Neural progenitor cell (in vitro differentiated cells): ENCODE measurements at regions not wholly inside any gene's neighbourhood (a gene's known extent, or its start where the extent isn't known, plus 50 kb on each side); places are given as distances from the start of the nearest gene placed in this dataset.

Experiments
- DNase-seq: peaks from one replicate; pipeline ENCODE4 v3.0.0-alpha.2; 2016; ENCODE audit warnings: low spot score
- H2AFZ ChIP-seq: fragments of 200-600 bp; sonication (generic); replicated peaks from 2 replicates; pipeline ENCODE4 v1.6.1; 2016; ENCODE audit warnings: antibody characterized with exemption
- H3F3A ChIP-seq: fragments of 200-600 bp; sonication (generic); 2 replicates; pipeline ENCODE4 v1.6.1; 2016; ENCODE audit warnings: antibody characterized with exemption, low read depth
- H3K27ac ChIP-seq: fragments of 200-600 bp; sonication (generic); 2 replicates; pipeline ENCODE4 v1.5.1; 2016; ENCODE audit warnings: mild to moderate bottlenecking
- H3K27me3 ChIP-seq: fragments of 200-600 bp; sonication (generic); 2 replicates; pipeline ENCODE4 v1.6.1; 2016; ENCODE audit warnings: mild to moderate bottlenecking, moderate library complexity
- H3K36me3 ChIP-seq: fragments of 200-600 bp; sonication (generic); 2 replicates; pipeline ENCODE4 v1.5.1; 2016
- H3K4me1 ChIP-seq: fragments of 200-600 bp; sonication (generic); 2 replicates; pipeline ENCODE4 v1.6.1; 2016; ENCODE audit warnings: mixed run types
- H3K4me2 ChIP-seq: fragments of 200-600 bp; sonication (generic); 2 replicates; pipeline ENCODE4 v1.6.1; 2016
- H3K4me3 ChIP-seq: fragments of 200-600 bp; sonication (generic); 2 replicates; pipeline ENCODE4 v1.5.1; 2016
- H3K79me2 ChIP-seq: fragments of 200-600 bp; sonication (generic); 2 replicates; pipeline ENCODE4 v1.6.1; 2016; ENCODE audit warnings: low read depth
- H3K9ac ChIP-seq: fragments of 200-600 bp; sonication (generic); 2 replicates; pipeline ENCODE4 v1.6.1; 2016
- H3K9me3 ChIP-seq: fragments of 200-600 bp; sonication (generic); 2 replicates; pipeline ENCODE4 v1.5.1; 2016; ENCODE audit warnings: low read depth
- H4K20me1 ChIP-seq: fragments of 200-600 bp; sonication (generic); 2 replicates; pipeline ENCODE4 v1.6.1; 2016; ENCODE audit warnings: low read depth
- H3K27ac Mint-ChIP-seq: 3 replicates; pipeline ENCODE4 v1.8.0; 2021; ENCODE audit warnings: mixed read lengths
- H3K27me3 Mint-ChIP-seq: 2 replicates; pipeline ENCODE4 v1.8.0; 2022; ENCODE audit warnings: low read depth, mild to moderate bottlenecking, inconsistent platforms, moderate library complexity, mixed read lengths; ENCODE audit not compliant: insufficient read depth
- H3K36me3 Mint-ChIP-seq: 3 replicates; pipeline ENCODE4 v1.8.0; 2021; ENCODE audit warnings: mixed read lengths
- H3K4me1 Mint-ChIP-seq: 3 replicates; pipeline ENCODE4 v1.8.0; 2021; ENCODE audit warnings: mixed read lengths
- H3K4me3 Mint-ChIP-seq: 3 replicates; pipeline ENCODE4 v1.8.0; 2021; ENCODE audit warnings: mild to moderate bottlenecking, moderate library complexity, mixed read lengths
- H3K9me3 Mint-ChIP-seq: 3 replicates; pipeline ENCODE4 v1.8.0; 2020; ENCODE audit warnings: mixed read lengths
- CTCF ChIP-seq: fragments of 200-600 bp; sonication (generic); IDR thresholded peaks from 2 replicates; pipeline ENCODE4 v1.5.1; 2017; ENCODE audit warnings: antibody characterized with exemption, mild to moderate bottlenecking
- EZH2 ChIP-seq: fragments of 200-600 bp; sonication (generic); IDR thresholded peaks from 2 replicates; pipeline ENCODE4 v1.6.1; 2017; ENCODE audit warnings: antibody characterized with exemption, mild to moderate bottlenecking, moderate library complexity
- EZH2phosphoT487 ChIP-seq: fragments of 200-600 bp; sonication (generic); IDR thresholded peaks from 2 replicates; pipeline ENCODE4 v1.6.1; 2017; ENCODE audit warnings: antibody characterized with exemption

GRCh38 chr10:47238331-47239095, 61.5 kb upstream of the GDF10 start:
- TF ChIP-seq EZH2phosphoT487 (no peak), EZH2 (no peak), CTCF (no peak)
- no peaks in the 10 kb centered on the region for H3K27me3 ChIP-seq
- H3K27me3 Mint-ChIP-seq, result peaks cover 7% of the 10 kb centered on the region
- no peak overlapping the region for H3K27ac ChIP-seq
- H4K20me1 ChIP-seq, result no peaks in the 10 kb centered on the region
- H3K36me3 ChIP-seq, result no peaks in the 10 kb centered on the region
- no peaks in the 10 kb centered on the region for H3K9me3 ChIP-seq
- H2AFZ ChIP-seq, result no peak overlapping the region
- peaks cover 8% of the 10 kb centered on the region for H3K4me1 Mint-ChIP-seq
- no peaks in the 10 kb centered on the region for H3K4me1 ChIP-seq
- no peak overlapping the region for H3K9ac ChIP-seq
- no peak overlapping the region for H3K4me3 Mint-ChIP-seq
- no peak overlapping the region for H3K4me3 ChIP-seq
- no peaks in the 10 kb centered on the region for H3F3A ChIP-seq
- H3K27ac Mint-ChIP-seq, result no peak overlapping the region
- H3K36me3 Mint-ChIP-seq, result no peaks in the 10 kb centered on the region
- no peak overlapping the region for H3K4me2 ChIP-seq
- H3K9me3 Mint-ChIP-seq, result peaks cover 4% of the 10 kb centered on the region
- no peak for DNase-seq
- H3K79me2 ChIP-seq, result no peaks in the 10 kb centered on the region

GRCh38 chr10:47239211-47239610, 60.8 kb upstream of the GDF10 start:
- no peak for TF ChIP-seq EZH2
- no peak for TF ChIP-seq CTCF
- no peak for TF ChIP-seq EZH2phosphoT487
- H3K27ac ChIP-seq, result no peak overlapping the region
- no peak for DNase-seq
- H4K20me1 ChIP-seq, result no peaks in the 10 kb centered on the region
- no peaks in the 10 kb centered on the region for H3K79me2 ChIP-seq
- no peak overlapping the region for H3K4me2 ChIP-seq
- no peak overlapping the region for H3K9ac ChIP-seq
- no peaks in the 10 kb centered on the region for H3K4me1 ChIP-seq
- H3K4me3 ChIP-seq, result no peak overlapping the region
- Mint-ChIP-seq H3K4me1 (peaks cover 10% of the 10 kb centered on the region), H3K36me3 (no peaks in the 10 kb centered on the region), H3K9me3 (peaks cover 4% of the 10 kb centered on the region), H3K27ac (no peak overlapping the region), H3K27me3 (peaks cover 7% of the 10 kb centered on the region), H3K4me3 (no peak overlapping the region)
- no peaks in the 10 kb centered on the region for H3F3A ChIP-seq
- H3K27me3 ChIP-seq, result no peaks in the 10 kb centered on the region
- no peaks in the 10 kb centered on the region for H3K36me3 ChIP-seq
- no peaks in the 10 kb centered on the region for H3K9me3 ChIP-seq
- H2AFZ ChIP-seq, result no peak overlapping the region

GRCh38 chr10:47240173-47240572, 59.8 kb upstream of the GDF10 start:
- DNase-seq, result peak; percentile 18
- Histone ChIP-seq H3K4me2 (no peak overlapping the region), H3F3A (no peaks in the 10 kb centered on the region), H3K9me3 (no peaks in the 10 kb centered on the region), H4K20me1 (no peaks in the 10 kb centered on the region), H3K4me1 (no peaks in the 10 kb centered on the region), H3K79me2 (no peaks in the 10 kb centered on the region), H3K27ac (no peak overlapping the region), H3K9ac (no peak overlapping the region), H3K27me3 (no peaks in the 10 kb centered on the region), H2AFZ (no peak overlapping the region), H3K36me3 (no peaks in the 10 kb centered on the region), H3K4me3 (no peak overlapping the region)
- Mint-ChIP-seq H3K27me3 (peaks cover 7% of the 10 kb centered on the region), H3K4me1 (peaks cover 13% of the 10 kb centered on the region), H3K9me3 (peaks cover 4% of the 10 kb centered on the region), H3K36me3 (no peaks in the 10 kb centered on the region), H3K27ac (no peak overlapping the region), H3K4me3 (no peak overlapping the region)
- no peak for TF ChIP-seq EZH2
- TF ChIP-seq CTCF, result no peak
- TF ChIP-seq EZH2phosphoT487, result no peak
